NCI-H1694 (cell line): ENCODE measurements at regions not wholly inside any gene's neighbourhood (a gene's known extent, or its start where the extent isn't known, plus 50 kb on each side); places are given as distances from the start of the nearest gene placed in this dataset.
"Not testable (repeated sequence)": the region's sequence is repeated elsewhere in the genome, so short reads cannot be mapped to it uniquely, and the experiment has no call there.

ENCODE experiments used
- DNase-seq: peaks from one replicate; lab custom pipeline; 2025; lab: John Stamatoyannopoulos, UW

DNA sequence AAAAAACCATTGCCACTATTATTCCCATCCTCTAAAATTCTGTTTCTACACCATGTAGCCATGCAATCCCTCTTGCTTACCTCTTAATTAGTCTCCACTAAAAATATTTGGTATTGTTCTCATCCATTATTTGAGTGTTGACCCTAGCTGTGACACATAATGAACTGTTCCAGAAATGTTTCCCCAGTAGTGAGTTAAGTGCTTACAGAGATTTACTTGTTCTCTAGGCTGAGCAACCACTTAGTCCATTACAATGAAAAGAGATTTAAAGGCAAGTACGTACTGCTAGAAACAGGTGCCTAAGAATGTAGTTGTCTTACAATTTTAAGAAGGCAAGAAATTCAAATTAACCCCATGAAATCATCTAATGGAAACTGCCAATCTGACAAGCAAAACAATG lies 112.7 kb upstream of the PTPN13 start:
- no peak for DNase-seq

DNA sequence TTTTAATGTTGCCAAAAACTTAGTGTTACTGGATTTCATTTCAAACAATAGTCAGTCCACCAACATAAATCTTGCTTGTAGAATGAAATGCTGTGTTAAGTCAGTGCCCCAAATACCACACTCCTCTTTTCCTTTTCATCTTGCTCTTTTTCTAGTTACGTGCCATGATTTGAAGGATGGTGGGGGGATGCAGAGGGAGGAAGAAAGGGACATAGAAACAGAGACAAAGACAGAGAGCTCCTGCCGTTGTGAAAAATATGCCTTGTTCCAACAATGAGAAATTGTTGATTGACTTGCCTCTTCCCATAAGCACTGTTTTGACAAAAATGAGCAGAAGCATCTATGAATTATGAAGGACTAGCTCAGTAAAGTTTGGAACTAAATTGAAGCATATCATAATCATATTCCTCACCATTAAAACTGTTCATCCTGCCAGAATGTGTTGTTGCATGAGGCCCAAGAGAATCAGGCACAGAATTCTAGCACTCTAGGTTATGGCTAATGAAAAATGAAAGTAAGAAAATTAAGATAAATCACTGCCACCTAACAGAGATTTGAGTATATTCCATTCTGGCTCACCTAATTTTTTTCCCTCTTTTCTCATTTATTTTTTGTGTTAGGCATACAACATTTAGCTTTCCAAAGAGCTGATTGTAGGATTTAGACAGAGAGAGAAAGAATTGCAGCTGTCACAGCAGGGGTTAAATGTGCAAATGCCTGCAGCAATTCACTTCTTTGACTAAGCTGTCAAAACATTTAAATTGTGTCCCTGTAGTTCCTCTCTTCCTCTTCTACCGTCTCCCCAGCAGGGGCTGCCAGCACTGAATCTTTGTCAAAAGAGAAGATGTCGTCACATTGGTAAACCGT lies 111.6 kb upstream of the PTPN13 start:
- no peak for DNase-seq

GRCh38 chr4:86483173-86483490 lies 111.0 kb upstream of the PTPN13 start:
- DNase-seq: no peak

- no peak for DNase-seq
Observed at GRCh38 chr4:86483773-86484172, 110.3 kb upstream of the PTPN13 start.

DNA sequence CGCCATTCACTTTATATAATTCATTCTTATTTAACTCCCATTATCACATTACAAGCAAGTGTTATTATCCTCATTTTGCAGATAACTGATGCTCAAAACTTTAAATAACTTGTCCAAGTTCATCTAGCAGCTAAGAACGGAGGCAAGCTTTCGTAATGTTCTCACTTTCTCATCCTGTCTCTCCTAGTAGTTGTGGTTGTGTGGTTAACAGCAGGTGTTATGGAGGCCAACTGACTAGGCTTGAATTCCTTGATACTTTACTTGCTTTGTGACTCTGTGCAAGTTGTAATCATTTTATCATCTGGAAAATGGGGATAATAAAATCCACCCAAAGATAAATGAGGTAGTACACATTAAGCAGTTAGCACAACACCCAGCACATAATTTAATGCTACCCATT lies 109.9 kb upstream of the PTPN13 start:
- no peak for DNase-seq

DNA sequence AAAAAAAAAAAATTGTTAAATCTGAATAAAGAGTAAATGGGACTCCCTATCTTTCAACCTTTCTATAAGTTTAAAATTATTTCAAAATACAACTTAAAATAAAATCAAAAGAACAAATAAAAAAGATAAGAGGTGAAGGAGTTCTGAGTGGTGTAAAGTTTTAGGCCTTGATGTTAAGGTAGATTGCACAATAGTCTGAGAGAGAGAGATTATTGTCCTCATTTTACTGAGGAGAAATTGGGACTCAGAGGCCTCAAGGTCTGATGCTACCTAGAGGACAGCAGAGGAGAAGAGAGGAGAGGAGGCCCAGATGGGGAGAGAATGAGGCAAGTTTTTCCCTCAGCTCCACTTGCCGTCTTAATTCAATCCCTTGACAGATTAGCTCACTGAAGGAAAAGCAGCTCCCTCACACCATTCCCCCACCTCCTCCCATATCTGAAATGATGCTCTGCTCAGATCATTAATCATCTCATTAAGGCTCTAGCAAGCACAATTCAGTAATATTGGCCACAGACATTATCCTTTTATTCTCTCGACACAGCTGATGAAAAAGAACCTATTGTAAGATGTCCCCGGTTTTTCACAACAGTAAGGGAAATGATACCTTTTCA lies 106.3 kb upstream of the PTPN13 start:
- no peak for DNase-seq

DNA sequence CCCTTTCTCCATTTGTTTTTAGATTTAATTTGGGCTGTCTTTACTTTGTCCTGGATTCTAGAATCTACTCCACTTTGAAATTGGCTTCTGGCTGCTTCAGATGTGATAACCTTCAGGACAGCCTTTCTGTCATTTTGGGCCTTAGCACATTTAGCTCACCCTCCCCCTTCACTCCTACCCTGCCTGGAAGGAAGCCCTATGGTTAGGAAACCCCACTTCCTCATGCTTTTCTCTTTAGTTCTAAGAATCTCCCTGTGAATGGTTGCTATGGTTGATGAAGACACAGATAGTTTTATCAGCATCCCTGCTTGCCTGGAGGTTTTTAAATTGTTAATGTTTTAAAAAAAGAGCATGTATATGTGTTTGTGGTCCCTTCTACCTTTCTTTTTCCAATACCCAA lies 100.7 kb upstream of the PTPN13 start:
- no peak for DNase-seq

DNA sequence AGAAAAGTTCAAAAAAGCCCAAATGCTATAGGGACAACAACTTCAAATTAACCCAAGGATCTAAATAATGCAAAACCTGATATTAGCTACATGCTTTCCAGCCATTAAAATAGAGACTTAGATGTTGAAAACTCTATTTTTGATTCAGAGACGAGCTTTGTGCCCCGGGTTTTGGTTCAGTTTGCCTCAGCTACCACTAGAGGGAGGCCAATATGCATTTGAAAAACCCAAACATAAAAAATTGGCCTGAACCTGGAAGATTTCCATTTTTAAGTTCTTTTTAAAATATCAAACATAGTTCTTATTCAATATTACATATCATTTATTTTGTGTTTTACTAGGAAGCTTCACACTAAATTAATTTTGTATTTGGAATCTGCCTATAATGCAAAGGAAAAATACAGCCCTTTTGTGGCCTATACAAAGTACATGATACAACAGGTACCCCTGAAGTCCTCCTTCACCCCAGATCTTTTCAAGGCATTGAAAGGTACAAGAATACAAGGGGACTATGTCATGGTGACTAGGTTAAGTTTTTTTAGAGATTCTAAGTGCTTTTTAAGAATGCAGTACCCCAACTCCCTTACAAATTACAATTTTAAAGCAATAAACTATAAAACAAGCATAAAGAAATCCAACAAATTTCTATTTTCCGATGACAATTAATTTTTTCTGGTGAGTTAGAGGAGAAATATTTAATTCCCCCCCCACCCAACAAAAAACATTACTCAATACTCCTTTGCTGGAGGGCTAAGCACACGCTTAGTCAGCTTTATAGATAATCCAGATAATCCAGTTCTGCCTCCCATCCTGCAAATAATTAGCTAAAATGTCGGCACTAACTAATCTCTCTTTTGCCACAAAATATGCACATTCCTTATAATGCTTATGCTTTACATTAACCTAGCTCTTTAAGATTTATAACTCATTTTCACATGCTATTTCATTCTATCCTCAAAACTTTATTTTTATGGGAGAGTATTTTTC lies 97.7 kb upstream of the PTPN13 start:
- DNase-seq: peak; percentile 3

DNA sequence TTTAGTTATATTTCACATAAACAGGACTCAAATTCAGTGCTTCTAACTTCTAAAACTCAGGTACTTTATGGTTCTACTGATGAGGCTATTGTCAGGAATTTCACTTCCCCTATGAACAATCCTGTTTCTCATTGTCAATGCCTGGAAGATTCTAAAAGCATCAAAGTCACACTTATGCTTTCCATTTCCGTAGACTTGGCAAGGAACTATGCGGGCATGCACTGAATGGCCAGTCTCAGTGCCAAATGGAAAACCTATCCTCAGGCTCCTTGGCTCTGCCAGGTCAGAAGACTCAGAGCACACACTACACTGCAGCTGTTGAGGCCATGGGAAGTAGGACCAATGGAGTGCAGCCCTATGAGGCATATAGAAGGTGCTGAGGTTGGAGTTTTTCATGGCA lies 97.0 kb upstream of the PTPN13 start:
- no peak for DNase-seq

DNA sequence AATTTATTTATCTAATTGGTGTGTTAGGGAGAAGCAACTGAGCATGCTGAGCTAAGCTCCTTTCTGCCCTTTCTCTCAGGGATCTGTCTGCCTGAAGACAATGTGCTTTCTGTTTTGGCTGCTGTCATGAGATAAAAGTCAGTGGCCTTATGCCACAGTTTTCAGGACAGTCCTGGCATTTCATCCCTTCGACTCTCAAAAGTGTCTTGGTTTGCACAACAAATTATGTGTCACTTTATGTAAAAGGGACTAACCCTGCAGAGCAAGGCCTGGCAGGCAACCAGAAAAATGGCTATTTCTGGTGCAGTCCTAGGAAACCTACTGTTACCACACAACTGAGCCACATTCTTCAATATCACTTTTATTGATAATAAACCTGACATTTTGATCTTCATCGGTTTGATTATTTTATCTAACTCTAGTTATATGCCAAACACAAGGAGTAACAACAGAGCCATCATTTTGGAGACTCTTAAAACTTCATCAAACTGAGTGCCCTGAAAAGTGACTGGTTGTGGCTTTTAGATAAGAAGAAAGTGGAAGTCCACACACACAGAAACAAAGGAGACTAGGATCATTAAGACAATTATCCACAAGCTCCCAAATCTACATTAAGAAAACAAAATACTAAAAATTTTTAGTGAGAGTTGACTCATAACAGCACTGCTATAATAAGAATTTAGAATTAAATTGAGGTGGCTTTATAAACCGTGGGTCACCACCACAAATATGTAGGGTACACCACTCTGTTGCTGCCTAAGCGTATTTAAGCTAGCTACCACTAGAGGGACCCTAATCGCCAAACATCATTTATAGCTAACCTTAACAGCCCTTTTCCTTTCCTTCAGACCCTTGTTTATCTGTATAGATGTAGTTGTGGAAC lies 95.9 kb upstream of the PTPN13 start:
- peak; percentile 57 for DNase-seq

GRCh38 chr4:86498863-86499166 lies 95.3 kb upstream of the PTPN13 start:
- DNase-seq: no peak

GRCh38 chr4:86500527-86500926 lies 93.6 kb upstream of the PTPN13 start:
- DNase-seq: no peak

- DNase-seq: no peak
Observed at GRCh38 chr4:86502081-86502480, 92.0 kb upstream of the PTPN13 start.

- no peak for DNase-seq
Observed at GRCh38 chr4:86506591-86506990, 87.5 kb upstream of the PTPN13 start.

- no peak for DNase-seq
Observed at GRCh38 chr4:86508436-86508835, 85.7 kb upstream of the PTPN13 start.

DNA sequence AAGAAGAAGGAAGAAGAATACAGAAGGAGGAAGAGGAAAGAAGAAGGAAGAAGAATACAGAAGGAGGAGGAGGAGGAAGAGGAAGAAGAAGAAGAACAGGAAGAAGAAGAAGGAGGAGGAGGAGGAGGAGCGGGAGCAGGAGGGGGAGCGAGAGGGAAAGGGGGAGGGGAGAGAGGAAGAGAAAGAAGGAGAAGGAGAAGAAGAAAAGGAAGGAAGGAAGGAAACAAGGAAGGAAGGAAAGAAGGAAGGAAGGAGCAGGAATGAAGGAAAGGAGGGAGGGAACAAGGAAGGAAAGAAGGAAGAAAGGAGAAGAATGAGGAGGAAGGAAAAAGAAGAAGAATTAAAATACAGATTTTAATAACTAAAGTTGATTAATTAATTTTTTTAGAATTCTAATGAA lies 82.5 kb upstream of the PTPN13 start:
- no peak for DNase-seq

GRCh38 chr4:86512631-86513030 lies 81.5 kb upstream of the PTPN13 start:
- no peak for DNase-seq

DNA sequence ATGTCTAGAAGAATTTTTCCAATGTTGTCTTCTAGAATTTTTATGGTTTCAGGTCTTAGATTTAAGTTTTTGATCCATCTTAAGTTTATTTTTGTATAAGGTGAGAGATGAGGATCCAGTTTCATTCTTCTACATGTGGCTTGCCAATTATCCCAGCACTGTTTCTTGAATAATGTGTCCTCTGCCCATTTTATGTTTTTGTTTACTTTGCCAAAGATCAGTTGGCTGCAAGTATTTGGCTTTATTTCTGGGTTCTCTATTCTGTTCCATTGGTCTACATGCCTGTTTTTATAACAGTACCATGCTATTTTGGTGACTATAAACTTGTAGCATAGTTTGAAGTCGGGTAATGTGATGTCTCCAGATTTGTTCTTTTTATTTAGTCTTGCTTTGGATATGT lies 78.2 kb upstream of the PTPN13 start:
- not testable (repeated sequence) for DNase-seq

DNA sequence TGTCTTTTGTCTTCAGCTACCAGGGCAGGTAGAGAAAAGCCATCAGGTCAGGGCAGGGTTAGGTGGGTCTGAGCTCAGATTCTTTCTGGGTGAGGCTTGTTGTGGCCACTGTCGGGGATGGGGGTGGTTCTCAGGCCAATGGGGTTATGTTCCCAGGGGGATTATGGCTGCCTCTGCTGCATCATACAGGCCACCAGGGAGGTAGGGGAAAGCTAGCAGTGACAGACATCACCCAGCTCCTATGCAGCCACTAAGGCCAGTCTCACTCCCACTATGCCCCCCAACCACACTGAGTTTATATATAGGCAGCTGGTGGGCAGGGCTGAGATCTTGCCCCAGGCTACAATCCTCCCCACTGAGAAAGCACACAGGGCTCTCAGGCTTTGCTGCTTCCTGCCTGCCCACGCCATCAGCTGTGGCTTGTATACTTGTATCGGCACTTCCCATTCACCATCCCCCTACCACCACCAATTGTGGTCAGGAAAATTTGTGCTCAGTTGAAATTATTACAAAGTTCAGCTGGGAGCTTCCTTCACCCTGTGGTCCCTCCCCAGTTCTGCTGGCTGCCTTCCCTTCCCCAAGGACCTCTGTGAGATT lies 72.6 kb upstream of the PTPN13 start:
- no peak for DNase-seq

DNA sequence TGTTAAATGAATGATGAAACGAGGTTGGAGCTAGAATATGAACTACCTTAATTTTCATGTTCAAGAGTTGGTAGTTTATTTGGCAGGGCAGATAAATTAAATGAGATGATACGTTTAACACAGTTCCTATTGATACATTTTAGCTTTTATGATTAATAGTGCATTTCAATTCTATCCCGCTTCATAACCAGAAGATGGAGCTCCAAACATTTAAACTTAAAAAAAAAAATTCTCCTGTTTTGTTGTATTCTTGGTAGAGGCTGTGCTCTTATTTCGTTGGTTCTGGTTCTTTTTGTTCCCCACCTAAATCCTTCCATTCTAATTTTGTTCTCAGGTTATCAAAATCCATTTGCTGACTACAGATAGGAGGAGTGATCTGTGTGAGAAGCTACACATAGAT lies 71.8 kb upstream of the PTPN13 start:
- DNase-seq: no peak

- no peak for DNase-seq
Observed at GRCh38 chr4:86523333-86523732, 70.8 kb upstream of the PTPN13 start.
